Right renal pelvis (tissue), 4 donors: ENCODE measurements at regions not wholly inside any gene's neighbourhood (a gene's known extent, or its start where the extent isn't known, plus 50 kb on each side); places are given as distances from the start of the nearest gene placed in this dataset.

Experiments
- DNase-seq, 4 donors: peaks; one replicate each; pipeline ENCODE4 v3.0.0-alpha.2; 2013; ENCODE audit warnings: low read depth in 4 of 4, low spot score in 3 of 4, missing footprints in 1 of 4

DNA sequence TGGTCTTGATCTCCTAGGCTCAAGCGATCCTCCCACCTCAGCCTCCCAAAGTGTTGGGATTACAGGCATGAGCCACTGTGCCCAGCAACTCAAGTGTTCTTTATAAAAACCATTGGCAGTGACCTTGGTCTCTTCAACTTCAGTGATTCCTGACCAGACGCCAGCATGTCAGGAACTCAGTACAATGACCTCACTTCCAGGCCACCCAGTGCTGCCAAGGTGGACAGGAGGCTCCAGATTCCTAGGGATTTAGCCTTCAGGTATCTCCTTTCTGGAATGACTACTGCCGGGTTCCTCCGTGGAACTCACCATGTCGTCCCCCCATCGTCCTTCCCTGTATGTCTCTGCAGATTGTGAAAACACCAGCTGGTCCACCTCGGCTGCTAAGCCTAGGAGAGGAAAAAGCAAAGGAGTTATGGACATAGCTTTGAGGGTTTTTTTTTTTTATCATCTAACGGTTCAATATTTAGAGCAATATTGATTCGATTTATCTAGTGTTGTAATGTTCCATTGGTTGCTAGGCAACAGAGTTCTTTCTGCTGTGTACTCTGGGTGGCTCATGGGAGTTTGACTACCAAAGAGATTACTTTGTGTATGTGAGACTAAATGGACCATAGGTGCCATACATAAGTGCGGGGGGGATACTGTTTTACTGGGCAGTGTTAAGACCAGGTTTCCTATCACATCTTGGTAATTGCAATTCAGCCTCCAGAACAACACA, 425.8 kb upstream of the AUTS2 start:
- DNase-seq = no peak

DNA sequence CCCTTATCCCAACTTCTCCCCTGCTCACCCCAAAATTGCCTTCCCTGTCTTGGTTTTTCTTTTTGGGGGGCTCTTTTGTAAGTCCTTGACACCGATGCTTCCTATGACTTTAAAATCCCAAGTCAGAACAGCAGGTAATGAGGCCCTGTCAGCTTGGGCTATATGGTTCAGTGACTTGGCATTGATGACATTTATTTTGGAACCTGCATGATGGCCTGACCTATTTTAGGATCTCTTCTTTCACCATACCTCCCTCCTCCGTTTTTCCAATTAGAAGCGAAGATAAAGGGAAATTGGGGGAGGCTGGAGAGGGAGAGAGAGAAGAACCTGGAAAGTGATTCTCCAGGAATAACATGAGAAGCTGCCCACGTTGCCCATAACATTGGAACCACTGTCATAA, 424.9 kb upstream of the AUTS2 start:
- no peak for DNase-seq

DNA sequence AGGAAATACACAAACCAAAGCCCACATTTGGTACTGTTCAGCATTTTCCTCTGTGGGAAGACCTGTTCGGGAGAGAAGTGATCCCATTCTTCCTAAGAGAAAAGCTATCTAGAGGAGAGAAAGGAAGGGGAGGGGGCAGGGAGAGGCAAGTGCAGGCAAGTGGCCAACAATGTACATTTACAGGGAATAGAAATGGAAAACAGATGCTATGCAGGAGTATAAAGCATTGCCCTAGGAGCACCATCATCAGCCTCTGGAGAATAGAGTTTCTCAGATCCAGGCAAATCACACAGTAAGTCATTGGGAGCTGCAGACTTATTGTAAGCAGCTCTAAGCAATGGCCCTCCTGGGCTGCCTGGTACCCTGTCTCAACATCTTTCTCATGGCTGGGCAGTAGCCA, 424.4 kb upstream of the AUTS2 start:
- no peak for DNase-seq

- no peak for DNase-seq
Observed at GRCh38 chr7:69176841-69177240, 421.4 kb upstream of the AUTS2 start.

- DNase-seq = no peak
Observed at GRCh38 chr7:69177461-69177861, 420.8 kb upstream of the AUTS2 start.

DNA sequence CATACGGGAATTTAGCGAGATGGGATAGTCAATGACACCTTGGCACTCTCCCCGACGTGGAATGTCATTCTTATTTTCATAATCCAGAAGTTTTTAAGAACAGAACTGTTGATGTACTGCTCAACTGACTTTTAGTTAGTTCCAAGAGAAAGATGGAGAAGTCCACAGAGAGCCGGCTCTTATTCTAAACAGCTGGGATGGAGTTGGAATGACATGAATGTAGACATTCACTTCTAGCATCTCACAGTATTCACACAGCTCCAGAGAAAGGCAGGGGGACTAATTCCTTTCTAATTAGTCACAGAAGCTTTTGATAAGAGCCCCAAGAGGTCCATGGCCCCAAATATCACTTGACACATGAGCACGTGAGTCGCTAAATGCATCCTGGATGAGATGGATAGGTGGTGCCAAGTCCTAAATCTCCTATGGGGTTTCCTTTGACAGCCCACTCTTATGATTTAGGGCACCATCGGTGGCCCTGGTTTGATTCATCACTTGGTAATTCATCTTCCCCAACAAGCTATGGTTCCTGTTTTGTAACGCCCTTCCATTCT, 420.3 kb upstream of the AUTS2 start:
- DNase-seq = no peak

GRCh38 chr7:69180662-69181061, 417.6 kb upstream of the AUTS2 start:
- DNase-seq = no peak

- DNase-seq = no peak
Observed at GRCh38 chr7:69182596-69183467, 415.4 kb upstream of the AUTS2 start.

DNA sequence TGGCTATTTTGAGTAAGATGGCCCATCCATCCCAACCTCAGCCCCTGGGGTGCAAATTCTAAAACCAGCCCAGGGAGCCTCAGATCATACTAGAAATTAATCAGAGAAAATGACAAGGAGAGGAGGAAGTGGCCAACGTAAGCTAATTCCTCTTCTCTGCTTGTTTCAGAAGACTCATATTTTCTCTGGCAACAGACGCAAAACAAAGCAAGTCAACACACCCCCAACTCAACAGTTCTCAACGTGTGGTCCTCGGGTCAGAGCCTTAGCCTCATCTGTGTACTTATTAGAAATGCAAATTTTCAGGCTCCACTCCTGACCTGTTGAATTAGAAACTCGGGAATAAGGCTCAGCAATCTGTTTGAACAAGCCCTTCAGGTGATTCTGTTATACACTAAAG, 413.9 kb upstream of the AUTS2 start:
- no peak for DNase-seq

DNA sequence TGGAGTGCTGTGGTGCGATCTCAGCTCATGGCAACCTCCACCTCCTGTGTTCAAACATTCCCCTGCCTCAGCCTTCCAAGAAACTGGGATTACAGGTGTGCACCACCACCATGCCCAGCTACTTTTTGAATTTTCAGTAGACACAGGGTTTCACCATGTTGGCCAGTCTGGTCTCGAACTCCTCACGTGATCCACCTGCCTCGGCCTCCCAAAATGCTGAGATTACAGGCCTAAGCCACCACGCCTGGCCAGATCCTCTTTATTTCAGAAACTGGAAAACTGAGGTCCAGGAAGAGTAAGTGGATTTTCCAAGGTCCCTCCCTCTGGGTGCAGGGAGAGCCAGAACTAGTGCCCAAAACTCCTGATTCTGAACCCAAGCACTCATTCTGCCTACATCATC, 413.1 kb upstream of the AUTS2 start:
- DNase-seq = no peak

- no peak for DNase-seq
Observed at GRCh38 chr7:69186974-69187373, 411.3 kb upstream of the AUTS2 start.

GRCh38 chr7:69187824-69188333, 410.4 kb upstream of the AUTS2 start:
- DNase-seq = no peak

- no peak for DNase-seq
Observed at GRCh38 chr7:69189406-69189805, 408.9 kb upstream of the AUTS2 start.

GRCh38 chr7:69190025-69190424, 408.2 kb upstream of the AUTS2 start:
- no peak for DNase-seq

GRCh38 chr7:69190763-69191162, 407.5 kb upstream of the AUTS2 start:
- no peak for DNase-seq

- DNase-seq = no peak
Observed at GRCh38 chr7:69192134-69192533, 406.1 kb upstream of the AUTS2 start.

DNA sequence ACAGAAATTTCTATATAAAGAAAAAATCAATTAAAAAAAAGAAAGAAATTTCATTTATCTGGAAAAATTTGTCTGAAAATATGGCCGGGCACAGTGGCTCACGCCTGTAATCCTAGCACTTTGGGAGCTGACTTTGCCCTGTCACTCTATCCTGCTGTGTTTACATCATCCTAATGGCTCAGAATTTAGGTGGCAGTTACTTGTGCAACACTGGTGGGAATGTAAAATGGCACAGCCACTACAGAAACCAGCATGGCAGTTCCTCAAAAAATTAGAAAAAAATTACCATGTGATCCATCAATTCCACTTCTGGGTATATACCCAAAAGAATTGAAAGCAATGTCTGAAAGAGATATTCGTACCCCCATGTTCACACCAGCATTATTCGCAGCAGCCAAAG, 405.2 kb upstream of the AUTS2 start:
- no peak for DNase-seq

DNA sequence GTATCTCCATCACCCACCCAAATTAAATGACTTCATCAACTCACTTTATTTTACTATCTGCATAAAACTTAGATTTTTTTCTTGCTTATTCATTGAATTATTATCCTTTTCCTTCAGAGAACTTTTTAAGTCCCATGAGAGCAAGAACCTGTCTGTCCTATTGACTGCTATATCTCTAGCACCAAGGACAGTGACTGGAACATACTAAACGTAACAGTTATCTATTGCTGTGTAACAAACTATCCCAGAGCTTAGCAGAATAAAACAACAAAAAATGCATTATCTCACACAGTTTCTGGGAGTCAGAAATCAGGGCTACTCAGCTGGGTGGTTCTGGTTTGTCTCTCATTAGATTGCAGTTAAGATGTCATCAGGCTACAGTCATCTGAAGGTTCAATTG, 401.7 kb upstream of the AUTS2 start:
- no peak for DNase-seq

DNA sequence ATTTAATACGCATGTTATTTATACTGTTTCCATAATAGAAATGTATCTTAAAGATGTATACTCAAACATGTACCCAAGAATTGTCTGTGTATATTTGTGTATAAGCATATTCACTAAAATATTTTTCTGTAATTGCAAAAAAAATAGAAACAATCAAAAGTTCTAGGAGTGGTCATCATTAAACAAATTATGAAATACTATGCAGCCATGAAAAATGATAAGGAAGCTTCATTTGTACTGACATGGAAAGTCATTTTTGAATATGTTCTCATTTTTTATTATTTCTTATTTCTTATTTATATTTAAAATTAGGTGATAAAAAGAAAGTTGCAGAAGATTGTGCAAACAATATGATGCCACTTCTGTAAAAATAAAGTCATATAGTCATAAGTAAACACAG, 400.0 kb upstream of the AUTS2 start:
- DNase-seq = no peak

GRCh38 chr7:69199041-69199440, 399.2 kb upstream of the AUTS2 start:
- no peak for DNase-seq

GRCh38 chr7:69199661-69200060, 398.6 kb upstream of the AUTS2 start:
- no peak for DNase-seq

GRCh38 chr7:69203871-69204270, 394.4 kb upstream of the AUTS2 start:
- no peak for DNase-seq
